DND-41 (cell line): ENCODE measurements at regions not wholly inside any gene's neighbourhood (a gene's known extent, or its start where the extent isn't known, plus 50 kb on each side); places are given as distances from the start of the nearest gene placed in this dataset.

Experiments
- EZH2 ChIP-seq: IDR thresholded peaks from 3 replicates; pipeline ENCODE4 v1.6.1; 2012; ENCODE audit warnings: borderline replicate concordance, low read depth, mild to moderate bottlenecking, moderate library complexity, low read length, inconsistent platforms; ENCODE audit not compliant: severe bottlenecking
- TF ChIP-seq, protein P1 (sequence below): IDR thresholded peaks from 2 replicates; pipeline ENCODE4 v1.5.1; 2012; ENCODE audit warnings: borderline replicate concordance, low read length, moderate library complexity, mild to moderate bottlenecking; ENCODE audit not compliant: poor library complexity, severe bottlenecking; ENCODE audit errors: extremely low read depth

DNA sequence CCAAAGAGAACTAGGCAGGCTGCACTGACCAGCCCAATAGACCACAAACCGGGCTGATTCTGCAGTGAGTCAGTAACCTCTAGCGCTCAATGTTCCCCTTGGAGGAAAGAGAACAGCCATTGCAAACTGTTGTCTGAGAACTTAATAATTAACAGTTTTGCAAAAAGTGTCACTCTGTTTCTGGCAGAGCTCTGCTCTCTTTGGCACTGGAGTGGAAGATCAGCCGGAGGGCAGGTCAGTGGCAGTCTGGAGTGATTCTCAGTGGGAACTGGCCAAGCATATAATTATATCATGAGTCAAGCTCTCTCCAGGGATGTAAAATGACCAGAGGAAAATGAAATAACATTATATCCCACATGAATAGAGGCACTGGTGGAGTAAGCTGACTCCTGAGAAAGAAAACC is 238.3 kb downstream of the HLX start:
- TF ChIP-seq EZH2 = no peak
- TF ChIP-seq, protein P1, sequence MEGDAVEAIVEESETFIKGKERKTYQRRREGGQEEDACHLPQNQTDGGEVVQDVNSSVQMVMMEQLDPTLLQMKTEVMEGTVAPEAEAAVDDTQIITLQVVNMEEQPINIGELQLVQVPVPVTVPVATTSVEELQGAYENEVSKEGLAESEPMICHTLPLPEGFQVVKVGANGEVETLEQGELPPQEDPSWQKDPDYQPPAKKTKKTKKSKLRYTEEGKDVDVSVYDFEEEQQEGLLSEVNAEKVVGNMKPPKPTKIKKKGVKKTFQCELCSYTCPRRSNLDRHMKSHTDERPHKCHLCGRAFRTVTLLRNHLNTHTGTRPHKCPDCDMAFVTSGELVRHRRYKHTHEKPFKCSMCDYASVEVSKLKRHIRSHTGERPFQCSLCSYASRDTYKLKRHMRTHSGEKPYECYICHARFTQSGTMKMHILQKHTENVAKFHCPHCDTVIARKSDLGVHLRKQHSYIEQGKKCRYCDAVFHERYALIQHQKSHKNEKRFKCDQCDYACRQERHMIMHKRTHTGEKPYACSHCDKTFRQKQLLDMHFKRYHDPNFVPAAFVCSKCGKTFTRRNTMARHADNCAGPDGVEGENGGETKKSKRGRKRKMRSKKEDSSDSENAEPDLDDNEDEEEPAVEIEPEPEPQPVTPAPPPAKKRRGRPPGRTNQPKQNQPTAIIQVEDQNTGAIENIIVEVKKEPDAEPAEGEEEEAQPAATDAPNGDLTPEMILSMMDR = no peak
